H1 (cell line): ENCODE measurements at regions not wholly inside any gene's neighbourhood (a gene's known extent, or its start where the extent isn't known, plus 50 kb on each side); places are given as distances from the start of the nearest gene placed in this dataset.

Source experiments
- CTCF ChIA-PET: fragments of 300-600 bp; sonication (Branson Sonifier 250); formaldehyde crosslinking; loops from one replicate; lab custom pipeline; 2021; ENCODE audit not compliant: partially characterized antibody; lab: Charles Lee
- POLR2A ChIA-PET: fragments of 300-600 bp; sonication (Branson Sonifier 250); formaldehyde crosslinking; loops from one replicate; lab custom pipeline; 2021; ENCODE audit warnings: inconsistent platforms; ENCODE audit not compliant: partially characterized antibody; lab: Charles Lee
- DNase-seq, 2 experiments: peaks; one replicate each; pipeline versions ENCODE4 v3.0.0 to v3.0.0-alpha.2; 2010 to 2022; ENCODE audit warnings: low spot score in 2 of 2, low read depth in 1 of 2, mixed read lengths in 1 of 2
- FAIRE-seq: peaks from 2 replicates; lab custom pipeline; 2011; peaks lifted over from hg19 to GRCh38; lab: Jason Lieb, UNC
- H2AFZ ChIP-seq: 2 replicates; pipeline ENCODE4 v1.8.1; 2012; ENCODE audit warnings: low read length, inconsistent platforms
- H2AK5ac ChIP-seq: 2 replicates; pipeline ENCODE4 v1.6.1; 2013; ENCODE audit warnings: low read depth, low read length
- H2BK120ac ChIP-seq: replicated peaks from 2 replicates; pipeline ENCODE3; 2013; ENCODE audit warnings: low read depth, low read length, inconsistent platforms
- H2BK12ac ChIP-seq: 2 replicates; pipeline ENCODE4 v1.6.1; 2013; ENCODE audit warnings: low read depth, low read length
- H2BK15ac ChIP-seq: 2 replicates; pipeline ENCODE4 v1.6.1; 2013; ENCODE audit warnings: low read length
- H2BK20ac ChIP-seq: 2 replicates; pipeline ENCODE4 v1.6.1; 2013; ENCODE audit warnings: low read length
- H2BK5ac ChIP-seq: 2 replicates; pipeline ENCODE4 v1.6.1; 2013; ENCODE audit warnings: low read depth, low read length
- H3K14ac ChIP-seq: 2 replicates; pipeline ENCODE4 v1.6.1; 2013; ENCODE audit warnings: inconsistent platforms; ENCODE audit not compliant: insufficient read length
- H3K18ac ChIP-seq: 2 replicates; pipeline ENCODE4 v1.6.1; 2013; ENCODE audit warnings: low read length; ENCODE audit errors: extremely low read depth
- H3K23ac ChIP-seq: 2 replicates; pipeline ENCODE4 v1.6.1; 2013; ENCODE audit warnings: inconsistent platforms; ENCODE audit not compliant: insufficient read length
- H3K23me2 ChIP-seq: 2 replicates; pipeline ENCODE4 v1.6.1; 2013; ENCODE audit warnings: low read depth, low read length
- H3K27ac ChIP-seq: 2 replicates; pipeline ENCODE4 v1.6.1; 2011; ENCODE audit warnings: low read depth, low read length, inconsistent platforms
- H3K27me3 ChIP-seq, 4 experiments: replicated peaks in 1 of 4; 1 replicate in 1 of 4; 2 replicates in 3 of 4; pipeline versions ENCODE4 v1.6.1 to v1.8.1; 2011 to 2013; ENCODE audit warnings: low read length in 3 of 4, mild to moderate bottlenecking in 3 of 4, inconsistent platforms in 2 of 4, mixed read lengths in 2 of 4, moderate library complexity in 1 of 4; ENCODE audit not compliant: control insufficient read depth in 3 of 4, insufficient read depth in 3 of 4; ENCODE audit errors: extremely low read depth in 1 of 4
- H3K36me3 ChIP-seq, 4 experiments: 2 replicates each; pipeline versions ENCODE4 v1.6.1 to v1.8.1; 2011 to 2013; ENCODE audit warnings: mild to moderate bottlenecking in 4 of 4, low read length in 3 of 4, moderate library complexity in 2 of 4, control low read depth in 1 of 4, inconsistent platforms in 1 of 4; ENCODE audit not compliant: insufficient read depth in 4 of 4, control insufficient read depth in 2 of 4
- H3K4ac ChIP-seq: replicated peaks from 2 replicates; pipeline ENCODE3; 2013; ENCODE audit warnings: low read length, low read depth, mixed read lengths, inconsistent platforms; ENCODE audit not compliant: insufficient read length
- H3K4me1 ChIP-seq, 4 experiments: replicated peaks in 1 of 4; 1 replicate in 1 of 4; 2 replicates in 3 of 4; pipeline versions ENCODE4 v1.6.1 to v1.8.1; 2011 to 2013; ENCODE audit warnings: low read length in 3 of 4, inconsistent platforms in 2 of 4, mixed read lengths in 1 of 4; ENCODE audit not compliant: insufficient read depth in 4 of 4, control insufficient read depth in 3 of 4
- H3K4me2 ChIP-seq, 2 experiments: 2 replicates each; pipeline versions ENCODE4 v1.6.1 to v1.8.1; 2011 to 2013; ENCODE audit warnings: low read depth in 2 of 2, low read length in 2 of 2, control low read depth in 1 of 2, inconsistent platforms in 1 of 2, mild to moderate bottlenecking in 1 of 2; ENCODE audit not compliant: insufficient read depth in 1 of 2
- H3K4me3 ChIP-seq, 4 experiments: fragments of 200-600, 300-600 bp in 1 of 4; sonication (generic), shearing (Covaris generic), sonication (Bioruptor Twin) in 1 of 4; 2 replicates each; pipeline versions ENCODE4 v1.5.1 to v1.8.1; 2011 to 2016; ENCODE audit warnings: low read length in 4 of 4, low read depth in 3 of 4, control low read depth in 2 of 4, inconsistent platforms in 2 of 4, mild to moderate bottlenecking in 2 of 4, mixed read lengths in 1 of 4, moderate library complexity in 1 of 4; ENCODE audit not compliant: insufficient read depth in 2 of 4; ENCODE audit errors: extremely low read depth in 1 of 4
- H3K56ac ChIP-seq: replicated peaks from 2 replicates; pipeline ENCODE3; 2013; ENCODE audit warnings: low read depth, mild to moderate bottlenecking, mixed read lengths, low read length, inconsistent platforms; ENCODE audit not compliant: insufficient read length
- H3K79me1 ChIP-seq: 2 replicates; pipeline ENCODE4 v1.6.1; 2013; ENCODE audit warnings: low read depth, low read length, control low read depth
- H3K79me2 ChIP-seq, 2 experiments: 2 replicates each; pipeline versions ENCODE4 v1.6.1 to v1.8.1; 2012 to 2013; ENCODE audit warnings: low read length in 2 of 2, mild to moderate bottlenecking in 2 of 2, inconsistent platforms in 1 of 2; ENCODE audit not compliant: insufficient read depth in 2 of 2, control insufficient read depth in 1 of 2
- H3K9ac ChIP-seq, 4 experiments: replicated peaks in 1 of 4; 1 replicate in 1 of 4; 2 replicates in 3 of 4; pipeline versions ENCODE4 v1.6.1 to v1.8.1; 2011 to 2013; ENCODE audit warnings: low read depth in 3 of 4, low read length in 3 of 4, control low read depth in 2 of 4, mild to moderate bottlenecking in 2 of 4, moderate library complexity in 2 of 4, inconsistent platforms in 1 of 4; ENCODE audit errors: extremely low read depth in 1 of 4
- H3K9me3 ChIP-seq, 2 experiments: 2 replicates each; pipeline versions ENCODE4 v1.6.1 to v1.8.1; 2012 to 2013; ENCODE audit warnings: mild to moderate bottlenecking in 2 of 2, moderate library complexity in 2 of 2, control low read depth in 1 of 2, inconsistent platforms in 1 of 2, low read depth in 1 of 2, low read length in 1 of 2, mixed read lengths in 1 of 2; ENCODE audit not compliant: insufficient read depth in 2 of 2
- H4K20me1 ChIP-seq, 2 experiments: replicated peaks in 1 of 2; 2 replicates each; pipeline versions ENCODE3 to v1.8.1; 2011 to 2013; ENCODE audit warnings: inconsistent platforms in 2 of 2, low read length in 2 of 2, mild to moderate bottlenecking in 1 of 2; ENCODE audit not compliant: insufficient read depth in 2 of 2, control insufficient read depth in 1 of 2
- H4K5ac ChIP-seq: 2 replicates; pipeline ENCODE4 v1.6.1; 2013; ENCODE audit warnings: low read length, low read depth, mixed read lengths, inconsistent platforms; ENCODE audit not compliant: insufficient read length
- H4K8ac ChIP-seq: 2 replicates; pipeline ENCODE4 v1.8.0; 2013; ENCODE audit warnings: mild to moderate bottlenecking, moderate library complexity, low read length, inconsistent platforms; ENCODE audit not compliant: insufficient read depth; ENCODE audit errors: extremely low read depth
- H4K91ac ChIP-seq: replicated peaks from 2 replicates; pipeline ENCODE3; 2013; ENCODE audit warnings: low read length, mixed read lengths, inconsistent platforms; ENCODE audit not compliant: insufficient read length
- ASH2L ChIP-seq: fragments of 200-600, 300-600 bp; sonication (generic); IDR thresholded peaks from one replicate; pipeline ENCODE4 v1.7.1; 2017; ENCODE audit warnings: low read length
- ATF2 ChIP-seq: IDR thresholded peaks from 2 replicates; pipeline ENCODE4 v1.6.1; 2012; ENCODE audit warnings: low read length, inconsistent platforms
- ATF3 ChIP-seq: IDR thresholded peaks from 2 replicates; pipeline ENCODE4 v1.6.1; 2011; ENCODE audit warnings: low read depth, mild to moderate bottlenecking, low read length; ENCODE audit not compliant: insufficient read depth
- BCL11A ChIP-seq, 2 experiments: IDR thresholded peaks; one replicate each; pipeline ENCODE4 v1.6.1; 2011; ENCODE audit warnings: low read depth in 2 of 2, low read length in 2 of 2, mild to moderate bottlenecking in 2 of 2
- CHD2 ChIP-seq: IDR thresholded peaks from 2 replicates; pipeline ENCODE4 v1.6.1; 2012; ENCODE audit warnings: low read length, improper control_type of control experiment
- EGR1 ChIP-seq: IDR thresholded peaks from 2 replicates; pipeline ENCODE4 v1.6.1; 2011; ENCODE audit warnings: low read depth, low read length, borderline replicate concordance
- FOSL1 ChIP-seq: IDR thresholded peaks from 2 replicates; pipeline ENCODE4 v1.6.1; 2011; ENCODE audit warnings: mild to moderate bottlenecking, low read depth, low read length, moderate library complexity; ENCODE audit not compliant: insufficient read depth
- JUND ChIP-seq: IDR thresholded peaks from 2 replicates; pipeline ENCODE4 v1.6.1; 2011; ENCODE audit warnings: mild to moderate bottlenecking, improper control_type of control experiment, low read length
- KDM5A ChIP-seq: fragments of 200-600 bp; IDR thresholded peaks from 2 replicates; pipeline ENCODE4 v1.7.1; 2012; ENCODE audit warnings: mild to moderate bottlenecking, low read length, inconsistent platforms, mixed read lengths
- NRF1 ChIP-seq: IDR thresholded peaks from 2 replicates; pipeline ENCODE4 v1.6.1; 2011; ENCODE audit warnings: mild to moderate bottlenecking, low read depth, low read length, improper control_type of control experiment
- SIX5 ChIP-seq: IDR thresholded peaks from 2 replicates; pipeline ENCODE4 v1.6.1; 2011; ENCODE audit warnings: mild to moderate bottlenecking, low read depth, low read length
- SRF ChIP-seq: IDR thresholded peaks from 2 replicates; pipeline ENCODE4 v1.6.1; 2011; ENCODE audit warnings: mild to moderate bottlenecking, low read depth, low read length, moderate library complexity
- TBP ChIP-seq: IDR thresholded peaks from 2 replicates; pipeline ENCODE4 v1.6.1; 2011; ENCODE audit warnings: low read depth, low read length, improper control_type of control experiment
- ZNF274 ChIP-seq: IDR thresholded peaks from 2 replicates; pipeline ENCODE4 v1.7.0; 2012; ENCODE audit warnings: low read length, borderline replicate concordance; ENCODE audit errors: extremely low read depth
- WGBS, 2 experiments: shearing (Covaris generic) in 1 of 2; methylation state at CpG; one replicate each; pipeline versions ENCODE4 v1.1.6 to v1.1.7; 2013 to 2015; ENCODE audit warnings: low lambda C conversion rate in 2 of 2, mixed read lengths in 2 of 2, inconsistent platforms in 1 of 2, low coverage in 1 of 2, missing lambda C conversion rate in 1 of 2; ENCODE audit not compliant: insufficient replicate concordance in 2 of 2, insufficient coverage in 1 of 2, insufficient read length in 1 of 2; ENCODE audit errors: extremely low coverage in 1 of 2, missing lambda C conversion rate in 1 of 2; 5-methylcytosine and 5-hydroxymethylcytosine counted together

GRCh38 chr10:26374426-26374825, 63.7 kb upstream of the APBB1IP start:
- Histone ChIP-seq H3K4ac (no peak overlapping the region), H4K91ac (no peak overlapping the region), H3K27me3 (no peaks in the 10 kb centered on the region), H3K27ac (no peak overlapping the region), H3K9me3 (no peaks in the 10 kb centered on the region), H3K79me1 (no peaks in the 10 kb centered on the region), H2BK15ac (no peak overlapping the region), H2BK5ac (no peak overlapping the region), H2BK12ac (no peak overlapping the region), H2BK120ac (no peak overlapping the region), H3K36me3 (no peaks in the 10 kb centered on the region), H3K9ac (no peak overlapping the region), H4K8ac (no peak overlapping the region), H4K5ac (no peak overlapping the region), H3K23ac (no peak overlapping the region), H3K4me2 (no peak overlapping the region), H2AK5ac (no peak overlapping the region), H3K14ac (no peak overlapping the region), H3K18ac (no peak overlapping the region), H3K4me1 (no peaks in the 10 kb centered on the region; a peak in 1 of 7 replicates), H3K4me3 (no peak overlapping the region), H3K56ac (no peak overlapping the region), H4K20me1 (no peaks in the 10 kb centered on the region), H3K79me2 (no peaks in the 10 kb centered on the region), H2BK20ac (no peak overlapping the region), H2AFZ (no peak overlapping the region), H3K23me2 (no peaks in the 10 kb centered on the region)
- DNase-seq: no peak
- ChIA-PET POLR2A (no interaction called here), CTCF (interaction anchor here (0.6 to 1.5 kb wide), 5 partner anchors 12 to 160 kb away, joined by 3 read pairs; no protein-coding TSS in a partner anchor)
- FAIRE-seq: no peak
- WGBS, 2 experiments: 95% methylated on average over 4 of the region's 4 CpGs; no CpG with 5 or more reads in 1 of the 2 experiments
- TF ChIP-seq NRF1 (no peak), ATF2 (no peak), ASH2L (no peak), EGR1 (no peak), KDM5A (no peak), JUND (no peak), SRF (no peak), ATF3 (no peak), FOSL1 (no peak), SIX5 (no peak), TBP (no peak), ZNF274 (no peak), CHD2 (no peak), BCL11A (IDR thresholded peaks at IDR 0.05; ENCODE audit: low read depth in 2 of 2, low read length in 2 of 2) (no peak)
